Colonic mucosa (tissue), 4 donors: ENCODE measurements at regions not wholly inside any gene's neighbourhood (a gene's known extent, or its start where the extent isn't known, plus 50 kb on each side); places are given as distances from the start of the nearest gene placed in this dataset.

Experiments used
- DNase-seq: peaks from one replicate; pipeline ENCODE4 v3.0.0-alpha.2; 2020
- H3K27ac ChIP-seq: fragments of 200-600 bp; one replicate; pipeline ENCODE4 v1.8.0; 2021
- H3K27me3 ChIP-seq: fragments of 200-600 bp; one replicate; pipeline ENCODE4 v1.8.0; 2021
- H3K36me3 ChIP-seq: fragments of 200-600 bp; one replicate; pipeline ENCODE4 v1.8.0; 2021
- H3K4me1 ChIP-seq: fragments of 200-600 bp; one replicate; pipeline ENCODE4 v1.8.0; 2021; ENCODE audit warnings: mild to moderate bottlenecking
- H3K4me3 ChIP-seq: fragments of 200-600 bp; one replicate; pipeline ENCODE4 v1.8.0; 2021
- H3K9ac ChIP-seq, 2 donors: one replicate each; pipeline ENCODE4 v1.7.0; 2013; ENCODE audit warnings: control low read depth in 2 of 2, low read depth in 2 of 2, low read length in 2 of 2
- H3K9me3 ChIP-seq: fragments of 200-600 bp; one replicate; pipeline ENCODE4 v1.8.0; 2021
- intact Hi-C: fragments of 100-400 bp; cut with DNase I; formaldehyde crosslinking; loops from one replicate; pipeline ENCODE4 v1.14.1; 2022
- TF ChIP-seq, protein P1 (sequence below): fragments of 200-600 bp; IDR thresholded peaks from one replicate; pipeline ENCODE4 v1.8.0; 2022; ENCODE audit warnings: antibody characterized with exemption, mild to moderate bottlenecking
- donor health status: healthy.
- donor health status: DM: no; HTN: no; CAD: no.
- donor health status: DM: no; HTN: no; CAD: no.

DNA sequence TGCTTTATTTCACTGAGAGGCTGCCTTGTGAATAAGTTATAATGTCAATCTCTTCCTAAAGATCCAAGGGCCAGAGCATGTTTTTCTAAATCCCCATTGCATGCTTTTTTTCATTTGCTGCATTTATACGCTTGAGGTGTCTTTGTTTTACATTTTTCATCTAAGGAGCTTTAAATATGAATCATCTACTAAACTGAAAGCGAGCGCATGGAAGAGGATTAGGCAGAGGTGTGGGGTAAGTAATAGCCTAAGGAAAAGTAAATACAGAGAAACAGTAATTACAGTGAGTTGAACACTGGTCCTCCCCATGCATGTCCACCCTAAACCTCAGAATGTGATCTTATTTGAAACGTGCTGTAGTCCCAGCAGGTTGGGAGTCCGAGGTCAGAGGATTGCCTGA is 76.4 kb upstream of the METAP2 start:
- Histone ChIP-seq H3K27ac (no peak overlapping the region), H3K4me3 (no peak overlapping the region), H3K36me3 (no peaks in the 10 kb centered on the region), H3K27me3 (no peaks in the 10 kb centered on the region), H3K9me3 (no peaks in the 10 kb centered on the region), H3K4me1 (no peaks in the 10 kb centered on the region), H3K9ac (no peak overlapping the region)
- no peak for DNase-seq
- TF ChIP-seq, protein P1, sequence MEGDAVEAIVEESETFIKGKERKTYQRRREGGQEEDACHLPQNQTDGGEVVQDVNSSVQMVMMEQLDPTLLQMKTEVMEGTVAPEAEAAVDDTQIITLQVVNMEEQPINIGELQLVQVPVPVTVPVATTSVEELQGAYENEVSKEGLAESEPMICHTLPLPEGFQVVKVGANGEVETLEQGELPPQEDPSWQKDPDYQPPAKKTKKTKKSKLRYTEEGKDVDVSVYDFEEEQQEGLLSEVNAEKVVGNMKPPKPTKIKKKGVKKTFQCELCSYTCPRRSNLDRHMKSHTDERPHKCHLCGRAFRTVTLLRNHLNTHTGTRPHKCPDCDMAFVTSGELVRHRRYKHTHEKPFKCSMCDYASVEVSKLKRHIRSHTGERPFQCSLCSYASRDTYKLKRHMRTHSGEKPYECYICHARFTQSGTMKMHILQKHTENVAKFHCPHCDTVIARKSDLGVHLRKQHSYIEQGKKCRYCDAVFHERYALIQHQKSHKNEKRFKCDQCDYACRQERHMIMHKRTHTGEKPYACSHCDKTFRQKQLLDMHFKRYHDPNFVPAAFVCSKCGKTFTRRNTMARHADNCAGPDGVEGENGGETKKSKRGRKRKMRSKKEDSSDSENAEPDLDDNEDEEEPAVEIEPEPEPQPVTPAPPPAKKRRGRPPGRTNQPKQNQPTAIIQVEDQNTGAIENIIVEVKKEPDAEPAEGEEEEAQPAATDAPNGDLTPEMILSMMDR: no peak
- intact Hi-C loops: no loop called here

DNA sequence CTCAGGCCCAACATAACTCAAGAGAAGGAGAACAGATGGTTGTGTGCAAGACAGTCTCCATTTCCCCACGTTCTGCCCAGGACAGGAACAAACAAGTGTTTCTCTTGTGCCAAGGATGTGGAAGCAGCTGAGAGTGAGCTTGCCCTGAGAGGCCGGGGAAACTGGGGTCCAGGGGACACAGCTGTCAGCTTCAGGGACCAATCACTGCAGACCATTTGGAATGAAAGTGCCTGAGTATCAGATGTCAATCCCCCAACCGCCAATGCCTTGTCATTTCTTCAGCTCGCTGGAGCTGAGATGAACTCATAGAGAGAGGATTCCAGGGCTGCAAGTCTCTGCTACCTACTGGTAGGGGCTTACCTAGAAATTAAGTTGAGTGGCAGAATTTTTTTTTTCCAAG is 71.9 kb upstream of the METAP2 start:
- Histone ChIP-seq H3K9me3 (no peaks in the 10 kb centered on the region), H3K36me3 (no peaks in the 10 kb centered on the region), H3K9ac (no peak overlapping the region), H3K27ac (no peak overlapping the region), H3K4me3 (no peak overlapping the region), H3K27me3 (no peaks in the 10 kb centered on the region), H3K4me1 (no peaks in the 10 kb centered on the region)
- DNase-seq: no peak
- intact Hi-C loops: no loop called here
- TF ChIP-seq, protein P1: no peak

DNA sequence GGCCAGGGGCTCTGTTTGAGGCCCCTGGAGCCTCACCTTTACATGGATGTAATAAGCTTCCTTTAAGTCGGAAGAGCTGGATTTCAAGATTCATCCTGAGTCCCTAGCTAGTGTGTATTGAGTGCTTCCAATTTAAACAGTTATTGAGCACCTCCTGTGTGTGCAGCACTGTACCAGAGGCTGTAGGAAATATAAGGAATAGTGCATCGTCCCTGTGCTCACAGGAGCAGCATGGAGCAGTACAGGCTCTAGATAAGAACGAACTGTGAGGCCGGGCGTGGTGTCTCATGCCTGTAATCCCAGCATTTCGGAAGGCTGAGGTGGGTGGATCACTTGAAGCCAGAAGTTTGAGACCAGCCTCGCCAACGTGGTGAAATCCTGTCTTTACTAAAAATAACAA is 65.8 kb upstream of the METAP2 start:
- Histone ChIP-seq H3K9ac (no peak overlapping the region), H3K9me3 (no peaks in the 10 kb centered on the region), H3K27ac (no peak overlapping the region), H3K36me3 (no peaks in the 10 kb centered on the region), H3K4me3 (no peak overlapping the region), H3K4me1 (no peaks in the 10 kb centered on the region), H3K27me3 (no peaks in the 10 kb centered on the region)
- no peak for DNase-seq
- intact Hi-C loops: no loop called here
- TF ChIP-seq, protein P1: no peak

DNA sequence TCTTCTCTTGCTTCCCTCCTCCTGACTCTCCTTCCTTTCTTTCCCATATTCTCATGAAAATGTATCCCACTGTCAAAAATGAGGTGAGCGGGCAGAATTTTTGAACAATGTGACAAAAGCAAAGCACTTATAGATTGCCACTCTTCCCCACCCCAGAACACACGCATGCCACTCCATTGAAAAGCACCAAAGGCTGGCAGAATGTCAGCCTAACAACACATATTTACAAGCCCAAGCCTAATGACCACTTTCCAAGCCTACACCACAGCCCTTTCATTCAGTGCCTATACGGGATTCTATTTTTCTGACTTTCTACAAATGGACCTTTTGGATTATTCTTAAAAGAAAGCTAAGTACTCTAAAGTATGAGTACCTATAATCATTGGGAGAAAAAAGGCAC is 62.9 kb upstream of the METAP2 start:
- intact Hi-C loops: no loop called here
- Histone ChIP-seq H3K4me3 (no peak overlapping the region), H3K27ac (no peak overlapping the region), H3K27me3 (no peaks in the 10 kb centered on the region), H3K4me1 (no peaks in the 10 kb centered on the region), H3K36me3 (no peaks in the 10 kb centered on the region), H3K9ac (no peak overlapping the region), H3K9me3 (no peaks in the 10 kb centered on the region)
- no peak for DNase-seq
- TF ChIP-seq, protein P1: no peak

DNA sequence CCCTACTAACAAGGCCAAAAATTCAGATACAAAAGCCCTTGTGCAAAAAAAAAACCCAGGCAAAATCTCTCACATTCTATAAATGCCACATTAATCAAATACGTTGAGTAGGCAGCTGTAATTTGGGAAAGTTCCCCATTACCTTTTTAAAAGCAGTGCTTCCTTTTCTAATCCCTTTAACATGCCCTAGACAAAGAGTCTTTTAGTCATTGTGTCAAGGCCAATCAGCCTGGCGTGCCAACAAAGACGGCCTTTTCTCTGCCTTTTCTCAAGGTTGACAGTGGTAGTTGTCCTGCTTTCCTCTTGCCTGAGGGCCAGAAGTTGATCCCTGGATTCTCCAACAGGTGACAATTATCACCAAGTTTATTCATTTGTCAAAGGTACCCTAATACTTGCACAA is 62.5 kb upstream of the METAP2 start:
- no peak for DNase-seq
- H3K4me1 ChIP-seq: no peaks in the 10 kb centered on the region
- H3K27ac ChIP-seq: no peak overlapping the region
- no peak overlapping the region for H3K9ac ChIP-seq
- TF ChIP-seq, protein P1: no peak
- no peaks in the 10 kb centered on the region for H3K27me3 ChIP-seq
- H3K4me3 ChIP-seq: no peak overlapping the region
- no peaks in the 10 kb centered on the region for H3K36me3 ChIP-seq
- H3K9me3 ChIP-seq: no peaks in the 10 kb centered on the region
- intact Hi-C loops: no loop called here
